ENCODE measurements at regions not wholly inside any gene's neighbourhood (a gene's known extent, or its start where the extent isn't known, plus 50 kb on each side); places are given as distances from the start of the nearest gene placed in this dataset.
"Not testable (repeated sequence)": the region's sequence is repeated elsewhere in the genome, so short reads cannot be mapped to it uniquely, and the experiment has no call there.

DNA sequence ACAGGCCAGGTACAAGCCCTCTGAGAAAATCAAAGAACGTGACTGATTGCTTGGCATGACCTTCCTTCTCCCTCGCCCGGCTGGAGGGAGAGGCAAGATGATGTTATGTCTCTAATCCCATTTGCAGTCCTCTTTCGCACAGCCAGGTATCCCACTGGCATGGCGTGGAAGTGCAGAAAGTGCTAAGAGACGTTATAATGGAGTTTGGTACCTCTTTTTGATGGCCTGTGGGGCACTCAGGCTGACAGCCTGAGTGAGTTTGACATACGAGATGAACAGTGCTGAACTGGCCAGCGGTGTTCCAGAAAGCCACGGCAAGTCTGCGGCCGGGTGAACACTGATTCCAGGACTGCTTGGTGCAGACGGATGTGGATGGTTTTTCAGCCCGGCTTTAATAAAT, 241.6 kb downstream of the RAB11FIP2 start:
- BruUV-seq (replicated peaks), result no TSS peak
- DNase-seq (ENCODE audit: low spot score), result no peak
- CTCF ChIA-PET, result no interaction called here
- Histone ChIP-seq H3K4me3 (ENCODE audit: low read depth, low read length, poor library complexity, severe bottlenecking) (no peak overlapping the region), H3K9me3 (ENCODE audit: low read depth, low read length, poor library complexity, severe bottlenecking) (no peaks in the 10 kb centered on the region), H3K4me1 (ENCODE audit: insufficient read depth, low read length, poor library complexity, severe bottlenecking) (no peaks in the 10 kb centered on the region), H3K27ac (ENCODE audit: low read depth, low read length, poor library complexity, severe bottlenecking) (no peak overlapping the region), H3K36me3 (ENCODE audit: insufficient read depth, low read length, poor library complexity, severe bottlenecking) (no peaks in the 10 kb centered on the region), H3K27me3 (replicated peaks; ENCODE audit: insufficient read depth, low read depth, low read length, poor library complexity) (peaks cover 69% of the 10 kb centered on the region)
- POLR2A ChIA-PET (ENCODE audit: low non-redundant PET), result no interaction called here
- intact Hi-C loops (cut with micrococcal nuclease; ENCODE audit: unreplicated experiment), result no loop called here
- TF ChIP-seq, protein P1, sequence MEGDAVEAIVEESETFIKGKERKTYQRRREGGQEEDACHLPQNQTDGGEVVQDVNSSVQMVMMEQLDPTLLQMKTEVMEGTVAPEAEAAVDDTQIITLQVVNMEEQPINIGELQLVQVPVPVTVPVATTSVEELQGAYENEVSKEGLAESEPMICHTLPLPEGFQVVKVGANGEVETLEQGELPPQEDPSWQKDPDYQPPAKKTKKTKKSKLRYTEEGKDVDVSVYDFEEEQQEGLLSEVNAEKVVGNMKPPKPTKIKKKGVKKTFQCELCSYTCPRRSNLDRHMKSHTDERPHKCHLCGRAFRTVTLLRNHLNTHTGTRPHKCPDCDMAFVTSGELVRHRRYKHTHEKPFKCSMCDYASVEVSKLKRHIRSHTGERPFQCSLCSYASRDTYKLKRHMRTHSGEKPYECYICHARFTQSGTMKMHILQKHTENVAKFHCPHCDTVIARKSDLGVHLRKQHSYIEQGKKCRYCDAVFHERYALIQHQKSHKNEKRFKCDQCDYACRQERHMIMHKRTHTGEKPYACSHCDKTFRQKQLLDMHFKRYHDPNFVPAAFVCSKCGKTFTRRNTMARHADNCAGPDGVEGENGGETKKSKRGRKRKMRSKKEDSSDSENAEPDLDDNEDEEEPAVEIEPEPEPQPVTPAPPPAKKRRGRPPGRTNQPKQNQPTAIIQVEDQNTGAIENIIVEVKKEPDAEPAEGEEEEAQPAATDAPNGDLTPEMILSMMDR (conservative IDR thresholded peaks at IDR 0.05; ENCODE audit: low read depth, low read length), result no peak
- TF ChIP-seq EZH2 (IDR thresholded peaks at IDR 0.05; ENCODE audit: borderline replicate concordance, low read depth, low read length, poor library complexity, severe bottlenecking), result no peak

DNA sequence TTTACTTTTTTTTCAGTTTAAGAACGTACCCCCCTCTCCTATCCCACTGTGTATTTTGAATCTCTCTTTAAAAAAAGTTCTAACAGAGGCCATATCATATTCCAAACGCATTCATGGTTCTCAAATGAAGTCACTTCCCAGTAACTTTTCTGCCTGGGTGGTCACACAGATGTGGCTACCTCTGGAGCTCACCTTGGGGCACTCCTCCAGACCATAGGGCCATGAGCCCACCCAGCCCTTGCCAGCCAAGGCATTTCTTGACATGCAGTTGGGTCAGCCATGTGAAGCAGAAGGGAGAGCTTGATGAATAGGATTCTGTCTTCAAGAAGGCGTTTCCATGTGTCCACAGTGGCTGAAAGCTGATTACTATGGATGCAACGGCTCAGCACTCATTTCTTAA, 239.3 kb downstream of the RAB11FIP2 start:
- POLR2A ChIA-PET (ENCODE audit: low non-redundant PET), result no interaction called here
- no TSS peak for BruUV-seq (replicated peaks)
- H3K36me3 ChIP-seq (ENCODE audit: insufficient read depth, low read length, poor library complexity, severe bottlenecking), result no peaks in the 10 kb centered on the region
- TF ChIP-seq, protein P1 (conservative IDR thresholded peaks at IDR 0.05; ENCODE audit: low read depth, low read length), result no peak
- TF ChIP-seq EZH2 (IDR thresholded peaks at IDR 0.05; ENCODE audit: borderline replicate concordance, low read depth, low read length, poor library complexity, severe bottlenecking), result no peak
- H3K27me3 ChIP-seq (replicated peaks; ENCODE audit: insufficient read depth, low read depth, low read length, poor library complexity), result peaks cover 57% of the 10 kb centered on the region
- CTCF ChIA-PET, result no interaction called here
- no peak overlapping the region for H3K4me3 ChIP-seq (ENCODE audit: low read depth, low read length, poor library complexity, severe bottlenecking)
- no peaks in the 10 kb centered on the region for H3K4me1 ChIP-seq (ENCODE audit: insufficient read depth, low read length, poor library complexity, severe bottlenecking)
- H3K27ac ChIP-seq (ENCODE audit: low read depth, low read length, poor library complexity, severe bottlenecking), result no peak overlapping the region
- no peaks in the 10 kb centered on the region for H3K9me3 ChIP-seq (ENCODE audit: low read depth, low read length, poor library complexity, severe bottlenecking)
- DNase-seq (ENCODE audit: low spot score), result no peak
- intact Hi-C loops (cut with micrococcal nuclease; ENCODE audit: unreplicated experiment), result no loop called here

DNA sequence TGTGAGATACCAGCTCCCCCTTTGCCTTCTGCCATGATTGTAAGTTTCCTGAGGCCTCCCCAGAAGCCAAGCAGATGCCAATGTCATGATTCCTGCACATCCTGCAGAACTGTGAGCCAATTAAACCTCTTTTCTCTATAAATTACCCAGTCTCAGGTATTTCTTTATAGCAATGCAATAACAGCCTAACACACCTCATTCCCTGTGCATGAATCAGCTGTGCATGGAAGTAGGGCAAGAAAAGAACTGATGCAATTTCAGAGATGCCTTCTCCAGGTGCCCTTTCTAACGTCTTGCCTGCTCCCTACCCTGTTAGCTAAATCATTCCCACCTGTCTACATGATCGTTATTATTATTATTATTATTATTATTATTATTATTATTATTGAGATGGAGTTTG, 230.9 kb downstream of the RAB11FIP2 start:
- H3K4me1 ChIP-seq (ENCODE audit: insufficient read depth, low read length, poor library complexity, severe bottlenecking); H3K9me3 ChIP-seq (ENCODE audit: low read depth, low read length, poor library complexity, severe bottlenecking); H3K4me3 ChIP-seq (ENCODE audit: low read depth, low read length, poor library complexity, severe bottlenecking); H3K36me3 ChIP-seq (ENCODE audit: insufficient read depth, low read length, poor library complexity, severe bottlenecking); DNase-seq (ENCODE audit: low spot score); intact Hi-C loops (cut with micrococcal nuclease; ENCODE audit: unreplicated experiment); H3K27ac ChIP-seq (ENCODE audit: low read depth, low read length, poor library complexity, severe bottlenecking); POLR2A ChIA-PET (ENCODE audit: low non-redundant PET); BruUV-seq (replicated peaks); CTCF ChIA-PET: not testable (repeated sequence)
- peaks cover 40% of the 10 kb centered on the region for H3K27me3 ChIP-seq (replicated peaks; ENCODE audit: insufficient read depth, low read depth, low read length, poor library complexity)

DNA sequence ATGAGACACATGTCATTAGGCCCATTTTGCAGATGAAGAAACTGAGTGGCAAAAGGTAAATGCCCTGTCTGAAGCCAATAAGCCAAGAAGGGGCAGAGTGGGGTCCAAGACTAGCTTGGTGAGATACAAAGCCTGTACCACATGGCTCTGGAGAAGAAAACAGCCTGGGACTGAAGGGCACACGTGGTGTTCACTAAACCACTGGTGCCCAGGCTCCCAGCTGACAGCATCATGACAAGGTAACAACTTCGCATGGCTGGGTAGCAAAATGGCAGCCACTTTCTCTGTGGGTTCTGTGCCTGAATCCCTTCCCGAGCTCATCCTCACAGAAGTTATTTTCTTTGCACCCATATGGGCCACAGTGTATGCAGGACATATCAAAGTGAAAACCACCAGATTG, 229.6 kb downstream of the RAB11FIP2 start:
- Histone ChIP-seq H3K9me3 (ENCODE audit: low read depth, low read length, poor library complexity, severe bottlenecking) (no peaks in the 10 kb centered on the region), H3K4me3 (ENCODE audit: low read depth, low read length, poor library complexity, severe bottlenecking) (no peak overlapping the region), H3K36me3 (ENCODE audit: insufficient read depth, low read length, poor library complexity, severe bottlenecking) (no peaks in the 10 kb centered on the region), H3K27me3 (replicated peaks; ENCODE audit: insufficient read depth, low read depth, low read length, poor library complexity) (peaks cover 52% of the 10 kb centered on the region), H3K27ac (ENCODE audit: low read depth, low read length, poor library complexity, severe bottlenecking) (no peak overlapping the region), H3K4me1 (ENCODE audit: insufficient read depth, low read length, poor library complexity, severe bottlenecking) (no peaks in the 10 kb centered on the region)
- intact Hi-C loops (cut with micrococcal nuclease; ENCODE audit: unreplicated experiment), result no loop called here
- ChIA-PET POLR2A (ENCODE audit: low non-redundant PET) (no interaction called here), CTCF (no interaction called here)
- TF ChIP-seq, protein P1 (conservative IDR thresholded peaks at IDR 0.05; ENCODE audit: low read depth, low read length), result no peak
- TF ChIP-seq EZH2 (IDR thresholded peaks at IDR 0.05; ENCODE audit: borderline replicate concordance, low read depth, low read length, poor library complexity, severe bottlenecking), result no peak
- no peak for DNase-seq (ENCODE audit: low spot score)
- BruUV-seq (replicated peaks), result no TSS peak

Data from A673 (cell line).